ENCODE measurements at regions not wholly inside any gene's neighbourhood (a gene's known extent, or its start where the extent isn't known, plus 50 kb on each side); places are given as distances from the start of the nearest gene placed in this dataset.

- TF ChIP-seq CTCF (IDR thresholded peaks at IDR 0.05; ENCODE audit: low read depth, low read length) (no peak), EZH2phosphoT487 (IDR thresholded peaks at IDR 0.05; ENCODE audit: low read depth) (no peak)
Measured at GRCh38 chr9:16258191-16258590, 612.3 kb downstream of the BNC2 start.

Data from OCI-LY3 (cell line).